Common myeloid progenitor, CD34-positive (primary cell): ENCODE measurements at regions not wholly inside any gene's neighbourhood (a gene's known extent, or its start where the extent isn't known, plus 50 kb on each side); places are given as distances from the start of the nearest gene placed in this dataset.
"Not testable (repeated sequence)": the region's sequence is repeated elsewhere in the genome, so short reads cannot be mapped to it uniquely, and the experiment has no call there.

Source experiments
- CTCF ChIA-PET: fragments of 350-600 bp; sonication (Branson Sonifier 250); formaldehyde crosslinking; loops from one replicate; lab custom pipeline; 2021; ENCODE audit warnings: antibody characterized with exemption; lab: Charles Lee
- POLR2A ChIA-PET: fragments of 350-600 bp; sonication (Branson Sonifier 250); formaldehyde crosslinking; loops from one replicate; lab custom pipeline; 2021; ENCODE audit warnings: antibody characterized with exemption; lab: Charles Lee
- DNase-seq, 3 donors: peaks; one replicate each; pipeline versions ENCODE4 v3.0.0 to v3.0.0-alpha.2; 2013
- H3K27ac ChIP-seq, 2 experiments: 1 replicate in 1 of 2; 2 replicates in 1 of 2; pipeline ENCODE4 v1.7.0; 2013; ENCODE audit warnings: inconsistent platforms in 2 of 2, low read length in 2 of 2, mild to moderate bottlenecking in 2 of 2, low read depth in 1 of 2, moderate library complexity in 1 of 2; ENCODE audit not compliant: severe bottlenecking in 2 of 2, insufficient read depth in 1 of 2, poor library complexity in 1 of 2
- H3K27me3 ChIP-seq, 5 experiments: replicated peaks in 2 of 5; 1 replicate in 3 of 5; 2 replicates in 2 of 5; pipeline versions ENCODE4 v1.6.1 to v1.7.0; 2013; ENCODE audit warnings: low read length in 4 of 5, mild to moderate bottlenecking in 2 of 5, moderate library complexity in 2 of 5, inconsistent platforms in 1 of 5; ENCODE audit not compliant: insufficient read depth in 5 of 5, control insufficient read depth in 4 of 5
- H3K36me3 ChIP-seq, 4 experiments: 1 replicate in 2 of 4; 2 replicates in 2 of 4; pipeline versions ENCODE4 v1.6.1 to v1.7.0; 2013; ENCODE audit warnings: low read length in 3 of 4, control low read depth in 1 of 4, mild to moderate bottlenecking in 1 of 4; ENCODE audit not compliant: control insufficient read depth in 4 of 4, insufficient read depth in 4 of 4
- H3K4me1 ChIP-seq, 4 experiments: 1 replicate in 3 of 4; 2 replicates in 1 of 4; pipeline versions ENCODE4 v1.6.1 to v1.7.1; 2013; ENCODE audit warnings: low read length in 3 of 4, mild to moderate bottlenecking in 3 of 4, control low read depth in 1 of 4, inconsistent platforms in 1 of 4, moderate library complexity in 1 of 4; ENCODE audit not compliant: control insufficient read depth in 4 of 4, insufficient read depth in 4 of 4; ENCODE audit errors: control extremely low read depth in 1 of 4
- H3K4me3 ChIP-seq, 7 experiments: 1 replicate in 4 of 7; 2 replicates in 3 of 7; pipeline versions ENCODE4 v1.5.1 to v1.7.0; 2013; ENCODE audit warnings: mild to moderate bottlenecking in 7 of 7, low read length in 6 of 7, moderate library complexity in 6 of 7, inconsistent platforms in 2 of 7, low read depth in 2 of 7, control low read depth in 1 of 7; ENCODE audit not compliant: insufficient read depth in 4 of 7, control insufficient read depth in 1 of 7; ENCODE audit errors: extremely low read depth in 1 of 7
- H3K9me3 ChIP-seq, 5 experiments: 1 replicate in 4 of 5; 2 replicates in 1 of 5; pipeline versions ENCODE4 v1.6.1 to v1.7.1; 2013; ENCODE audit warnings: low read length in 4 of 5, mild to moderate bottlenecking in 2 of 5, inconsistent platforms in 1 of 5, low read depth in 1 of 5, moderate library complexity in 1 of 5; ENCODE audit not compliant: control insufficient read depth in 4 of 5, insufficient read depth in 2 of 5; ENCODE audit errors: control extremely low read depth in 1 of 5
- WGBS: methylation state at CpG from one replicate; pipeline ENCODE4 v1.1.5; 2013; ENCODE audit not compliant: insufficient coverage; 5-methylcytosine and 5-hydroxymethylcytosine counted together

- DNase-seq = no peak
- peaks cover 0 to 3% (median 0%) of the 10 kb centered on the region in 5 experiments for H3K9me3 ChIP-seq
- H3K4me1 ChIP-seq = no peaks in the 10 kb centered on the region
- CTCF ChIA-PET = no interaction called here
- H3K4me3 ChIP-seq = no peak overlapping the region
- peaks cover 2 to 17% (median 10%) of the 10 kb centered on the region in 4 experiments for H3K36me3 ChIP-seq
- H3K27ac ChIP-seq = no peak overlapping the region
- H3K27me3 ChIP-seq = no peaks in the 10 kb centered on the region
- WGBS = no CpG with 5 or more reads among the region's 3 CpGs
- POLR2A ChIA-PET = no interaction called here
These were observed 52.0 kb downstream of the PRORP start for GRCh38 chr14:35174342-35174741.

GRCh38 chr14:35180179-35180578 lies 57.8 kb downstream of the PRORP start:
- H3K4me3 ChIP-seq = no peak overlapping the region
- no peak overlapping the region for H3K27ac ChIP-seq
- no peaks in the 10 kb centered on the region for H3K4me1 ChIP-seq
- WGBS = 75% methylated on average over 5 of the region's 7 CpGs
- H3K9me3 ChIP-seq = no peaks in the 10 kb centered on the region
- ChIA-PET CTCF (interaction anchor here (1.4 to 1.5 kb wide), 2 partner anchors 18 to 36 kb away, joined by 3 to 4 read pairs; no protein-coding TSS in a partner anchor), POLR2A (no interaction called here)
- H3K27me3 ChIP-seq = no peaks in the 10 kb centered on the region
- H3K36me3 ChIP-seq = peaks cover 0 to 9% (median 3%) of the 10 kb centered on the region in 4 experiments
- DNase-seq = no peak

- H3K27me3 ChIP-seq, H3K9me3 ChIP-seq, DNase-seq, H3K27ac ChIP-seq, H3K4me1 ChIP-seq, CTCF ChIA-PET, H3K36me3 ChIP-seq, H3K4me3 ChIP-seq, POLR2A ChIA-PET: not testable (repeated sequence)
These were observed 62.5 kb downstream of the PRORP start for GRCh38 chr14:35184891-35185290.

DNA sequence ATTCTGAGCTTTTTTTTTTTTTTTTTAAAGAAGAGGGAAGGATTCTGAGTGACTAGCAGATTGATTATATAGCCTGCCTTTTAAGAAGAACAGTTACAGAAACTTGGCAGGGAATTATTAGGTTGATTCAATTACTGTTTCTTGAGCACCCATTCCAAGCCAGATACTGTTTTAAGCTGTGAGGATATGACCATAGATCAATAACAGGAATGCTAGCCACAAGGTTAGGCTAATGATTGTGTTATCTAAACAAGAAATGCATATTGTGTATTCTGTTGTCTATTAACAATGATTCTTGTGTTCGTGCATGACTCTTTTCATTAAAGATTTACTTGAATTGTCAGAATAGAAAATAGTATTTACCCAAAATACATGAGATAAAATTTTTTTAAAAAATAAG lies 67.1 kb downstream of the PRORP start:
- Histone ChIP-seq H3K27ac (no peak overlapping the region), H3K4me3 (no peak overlapping the region), H3K9me3 (no peaks in the 10 kb centered on the region), H3K36me3 (peaks cover 5 to 8% (median 7%) of the 10 kb centered on the region in 4 experiments), H3K27me3 (no peaks in the 10 kb centered on the region), H3K4me1 (no peaks in the 10 kb centered on the region)
- ChIA-PET POLR2A (no interaction called here), CTCF (no interaction called here)
- DNase-seq = no peak
- no CpG with 5 or more reads among the region's 1 CpG for WGBS

DNA sequence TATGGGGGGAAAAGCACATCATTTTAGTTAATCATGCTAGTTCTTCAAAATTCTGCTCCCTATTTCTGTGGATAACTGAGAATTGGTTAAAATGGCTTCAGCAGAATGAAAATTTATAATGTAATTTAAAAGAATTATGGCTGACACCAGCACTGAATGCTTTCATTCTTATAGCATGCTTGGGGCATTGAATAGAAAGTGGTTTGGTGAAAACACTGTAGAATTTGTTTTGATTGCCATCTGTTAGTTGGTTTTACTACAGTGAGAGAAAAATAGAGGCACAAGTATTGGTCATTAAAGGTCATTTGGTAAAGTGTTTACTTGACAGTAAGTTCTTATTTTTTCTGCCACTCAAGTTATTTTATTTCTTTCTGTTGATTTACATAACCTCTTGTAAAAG lies 70.8 kb downstream of the PRORP start:
- H3K4me1 ChIP-seq = peaks cover 0 to 7% (median 5%) of the 10 kb centered on the region in 4 experiments
- H3K4me3 ChIP-seq = no peak overlapping the region
- ChIA-PET CTCF (no interaction called here), POLR2A (no interaction called here)
- no peak overlapping the region for H3K27ac ChIP-seq
- no peaks in the 10 kb centered on the region for H3K9me3 ChIP-seq
- no peak for DNase-seq
- H3K36me3 ChIP-seq = peaks cover 5 to 8% (median 6%) of the 10 kb centered on the region in 4 experiments
- H3K27me3 ChIP-seq = no peaks in the 10 kb centered on the region

DNA sequence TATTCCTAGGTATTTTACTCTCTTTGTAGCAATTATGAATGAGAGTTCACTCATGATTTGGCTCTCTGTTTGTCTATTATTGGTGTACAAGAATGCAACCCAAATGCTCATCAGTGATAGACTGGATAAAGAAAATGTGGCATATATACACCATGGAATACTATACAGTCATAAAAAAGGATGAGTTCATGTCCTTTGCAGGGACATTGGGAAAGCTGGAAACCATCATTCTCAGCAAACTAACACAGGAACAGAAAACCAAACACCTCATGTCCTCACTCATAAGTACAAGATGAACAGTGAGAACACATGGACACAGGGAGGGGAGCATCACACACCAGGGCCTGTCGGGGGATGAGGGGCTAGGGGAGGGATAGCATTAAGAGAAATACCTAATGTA lies 71.8 kb downstream of the PRORP start:
- H3K36me3 ChIP-seq, H3K9me3 ChIP-seq, H3K4me1 ChIP-seq, H3K27me3 ChIP-seq, CTCF ChIA-PET, POLR2A ChIA-PET, DNase-seq, H3K27ac ChIP-seq, H3K4me3 ChIP-seq: not testable (repeated sequence)
- WGBS = 100% methylated on average over 1 of the region's 1 CpG

- ChIA-PET POLR2A (no interaction called here), CTCF (interaction anchor here (1.4 kb wide), 1 partner anchor 217 kb away, joined by 4 read pairs; no protein-coding TSS in a partner anchor)
- Histone ChIP-seq H3K4me3 (no peak overlapping the region), H3K27ac (peak overlapping the region in 1 of 2 experiments; percentile 18), H3K27me3 (no peaks in the 10 kb centered on the region), H3K36me3 (peaks cover 0 to 6% (median 4%) of the 10 kb centered on the region in 4 experiments), H3K9me3 (no peaks in the 10 kb centered on the region), H3K4me1 (peaks cover 0 to 9% (median 7%) of the 10 kb centered on the region in 4 experiments)
- peak in 2 of 3 donors; percentile 49 to 57 for DNase-seq
- no CpG with 5 or more reads among the region's 1 CpG for WGBS
These were observed 74.2 kb downstream of the PRORP start for GRCh38 chr14:35196571-35196970.
